ENCODE measurements at regions not wholly inside any gene's neighbourhood (a gene's known extent, or its start where the extent isn't known, plus 50 kb on each side); places are given as distances from the start of the nearest gene placed in this dataset.

- no peak for TF ChIP-seq CTCF (IDR thresholded peaks at IDR 0.05)
- TF ChIP-seq POLR2A (IDR thresholded peaks at IDR 0.05) = no peak
These were observed 57.7 kb upstream of the HES1 start for GRCh38 chr3:194078045-194078821.

Measured in esophagus squamous epithelium (tissue), 4 donors.